ENCODE measurements at regions not wholly inside any gene's neighbourhood (a gene's known extent, or its start where the extent isn't known, plus 50 kb on each side); places are given as distances from the start of the nearest gene placed in this dataset.

GRCh38 chr14:97074456-97074855, 277.3 kb downstream of the VRK1 start:
- intact Hi-C loops (cut with micrococcal nuclease): no loop called here
- H3K9me1 ChIP-seq (replicated peaks; ENCODE audit: control insufficient read depth, extremely low read depth, insufficient read depth, low read length): no peaks in the 10 kb centered on the region
- peaks cover 2% of the 10 kb centered on the region for H3K9me3 ChIP-seq (replicated peaks; ENCODE audit: control insufficient read depth, insufficient read depth, low read length)
- H3K4me2 ChIP-seq (ENCODE audit: insufficient read depth, low read length): no peak overlapping the region
- H3K9ac ChIP-seq (replicated peaks; ENCODE audit: extremely low read depth, insufficient read depth, low read length): no peak overlapping the region
- H3K27me3 ChIP-seq (ENCODE audit: control insufficient read depth in 2 of 2, insufficient read depth in 2 of 2, low read length in 2 of 2): no peaks in the 10 kb centered on the region
- H3K27ac ChIP-seq (ENCODE audit: insufficient read depth, low read depth, low read length): no peak overlapping the region
- H4K20me1 ChIP-seq (replicated peaks; ENCODE audit: control insufficient read depth, extremely low read depth, insufficient read depth, low read length): no peaks in the 10 kb centered on the region
- H3K4me3 ChIP-seq (replicated peaks in 1 of 3; ENCODE audit: insufficient read depth in 1 of 3, low read depth in 1 of 3, low read length in 3 of 3): no peak overlapping the region
- no peaks in the 10 kb centered on the region for H3K79me2 ChIP-seq (ENCODE audit: control insufficient read depth, insufficient read depth, low read length)
- ChIA-PET CTCF (no interaction called here), POLR2A (no interaction called here)
- no peaks in the 10 kb centered on the region for H3K4me1 ChIP-seq (ENCODE audit: control insufficient read depth, extremely low read depth, insufficient read depth, low read length)
- dilution Hi-C loops (cut with MboI; ENCODE audit: extremely low pct_ligation_motif_present, low sequenced_read_pairs): no loop called here
- no peak overlapping the region for H2AFZ ChIP-seq (ENCODE audit: low read depth, low read length)
- FAIRE-seq (no peak), DNase-seq (ENCODE audit: low read depth, low spot score) (no peak)
- H3K36me3 ChIP-seq (ENCODE audit: control insufficient read depth in 2 of 2, extremely low read depth in 1 of 2, insufficient read depth in 2 of 2, low read length in 2 of 2): no peaks in the 10 kb centered on the region
- BruUV-seq (replicated peaks): no TSS peak
- TF ChIP-seq FOS (IDR thresholded peaks at IDR 0.05; ENCODE audit: borderline replicate concordance, insufficient read depth, low read length) (no peak), JUN (IDR thresholded peaks at IDR 0.05; ENCODE audit: borderline replicate concordance, insufficient read depth, insufficient read length, low read depth) (no peak), EZH2 (IDR thresholded peaks at IDR 0.05; ENCODE audit: borderline replicate concordance, low read depth, low read length, severe bottlenecking) (no peak), MYC (IDR thresholded peaks at IDR 0.05; ENCODE audit: low read depth, low read length) (no peak), POLR2AphosphoS5 (IDR thresholded peaks at IDR 0.05; ENCODE audit: insufficient read depth, low read depth, low read length) (no peak), MAX (IDR thresholded peaks at IDR 0.05; ENCODE audit: insufficient read depth, insufficient read length) (no peak), GATA2 (IDR thresholded peaks at IDR 0.05; ENCODE audit: insufficient read depth, insufficient read length, low read depth, low read length) (no peak), POLR2A (IDR thresholded peaks at IDR 0.05; ENCODE audit: low read depth, low read length) (no peak), CTCF (IDR thresholded peaks at IDR 0.05; ENCODE audit: extremely low read depth in 1 of 2, insufficient read depth in 1 of 2, low read depth in 1 of 2, low read length in 2 of 2) (no peak)
